ENCODE measurements at regions not wholly inside any gene's neighbourhood (a gene's known extent, or its start where the extent isn't known, plus 50 kb on each side); places are given as distances from the start of the nearest gene placed in this dataset.
A peak's percentile ranks its signal among the peaks of the same experiment; 100 is the strongest.

- DNase-seq = no peak
These were observed 787.6 kb downstream of the USP25 start for GRCh38 chr21:16517383-16517782.

DNA sequence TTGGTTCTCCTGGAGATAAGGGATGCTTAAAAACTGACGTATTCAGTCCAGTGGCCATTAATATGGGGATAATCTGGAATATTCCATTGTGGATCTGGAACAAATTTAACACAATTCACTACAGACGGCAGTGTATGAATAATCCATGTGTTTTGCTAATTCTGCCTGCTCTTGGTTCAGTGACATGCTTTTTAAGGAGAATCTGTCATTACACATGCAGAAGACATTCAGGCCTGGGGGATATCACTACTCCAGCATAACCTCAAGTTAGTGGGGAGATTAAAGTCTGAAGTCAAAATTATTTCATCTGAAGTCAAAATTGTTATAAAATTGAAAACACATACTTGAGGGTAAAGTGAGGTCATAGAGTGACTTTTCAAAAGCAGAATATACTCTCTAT, 789.3 kb downstream of the USP25 start:
- DNase-seq = no peak

DNA sequence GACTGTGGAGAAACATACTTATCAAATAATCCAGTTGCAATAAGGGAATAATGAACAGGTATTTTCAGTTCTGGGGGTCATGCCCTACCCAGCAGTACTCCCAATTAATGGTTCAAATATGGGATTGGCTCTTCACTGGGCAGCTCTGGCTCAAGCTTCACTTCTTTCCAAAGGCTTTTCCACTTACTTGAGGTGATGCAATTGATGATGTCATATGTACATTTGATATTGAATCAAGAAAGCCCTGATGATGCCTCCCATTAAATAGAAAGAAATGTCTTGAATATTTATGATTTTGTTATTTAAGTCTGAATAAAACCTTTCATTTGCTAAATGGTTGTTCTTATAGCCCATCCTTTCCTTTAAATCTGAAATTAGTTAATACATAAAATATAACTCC, 789.9 kb downstream of the USP25 start:
- no peak for DNase-seq

GRCh38 chr21:16522548-16522947, 792.8 kb downstream of the USP25 start:
- no peak for DNase-seq

GRCh38 chr21:16530656-16531055, 800.9 kb downstream of the USP25 start:
- DNase-seq = no peak

DNA sequence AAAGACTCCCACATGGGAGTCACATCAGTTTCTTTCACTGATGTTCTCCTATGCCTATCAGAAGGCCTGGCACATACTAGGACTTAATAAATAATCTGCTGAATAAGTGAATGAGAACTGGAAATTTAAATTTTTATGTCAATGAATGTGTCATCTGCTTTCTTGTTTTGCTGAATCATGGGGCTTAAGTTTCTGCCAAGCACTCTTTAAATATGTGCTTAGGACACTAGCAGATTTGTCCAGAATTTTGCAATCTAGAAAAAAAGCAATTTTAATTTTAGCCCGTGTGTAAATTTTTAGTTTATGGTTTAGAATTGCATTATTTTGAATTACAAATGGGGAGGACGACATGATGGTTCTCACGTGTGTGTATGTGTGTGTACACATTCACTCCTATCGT, 803.1 kb downstream of the USP25 start:
- no peak for DNase-seq

GRCh38 chr21:16533692-16534407, 804.1 kb downstream of the USP25 start:
- no peak for DNase-seq

DNA sequence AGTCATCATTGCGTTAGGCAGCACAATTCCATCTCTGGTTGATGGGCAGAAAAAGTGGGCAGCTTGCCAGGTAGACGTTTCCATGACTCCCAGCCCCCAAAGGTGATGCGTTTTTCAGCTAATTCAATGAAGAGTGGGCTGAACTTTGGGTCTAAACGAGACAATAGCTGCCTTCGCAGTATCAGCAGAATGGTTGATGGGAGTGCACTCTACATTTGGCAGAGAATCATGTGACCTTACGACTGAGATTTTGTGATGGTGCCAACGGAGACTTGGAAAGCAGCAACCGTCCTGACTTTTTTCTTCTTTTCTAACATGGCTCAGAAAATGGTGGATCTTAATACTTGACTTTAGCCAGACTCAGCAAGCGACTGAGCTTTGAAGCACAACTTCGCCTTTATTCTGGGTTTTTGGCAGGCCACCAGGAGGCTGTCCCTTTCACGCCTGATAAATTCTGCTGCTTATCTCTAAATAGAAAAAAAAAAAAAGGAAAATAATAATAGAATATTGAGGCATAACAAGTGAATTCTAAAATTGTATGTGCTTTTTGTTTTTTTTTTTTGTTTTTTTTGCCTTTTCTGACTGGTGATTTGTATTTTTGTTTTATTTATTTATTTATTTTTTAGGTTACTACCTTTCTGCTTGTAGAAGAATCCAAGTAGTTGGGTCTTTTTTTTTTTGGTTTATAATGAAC, 804.8 kb downstream of the USP25 start:
- DNase-seq = peak; percentile 92

DNA sequence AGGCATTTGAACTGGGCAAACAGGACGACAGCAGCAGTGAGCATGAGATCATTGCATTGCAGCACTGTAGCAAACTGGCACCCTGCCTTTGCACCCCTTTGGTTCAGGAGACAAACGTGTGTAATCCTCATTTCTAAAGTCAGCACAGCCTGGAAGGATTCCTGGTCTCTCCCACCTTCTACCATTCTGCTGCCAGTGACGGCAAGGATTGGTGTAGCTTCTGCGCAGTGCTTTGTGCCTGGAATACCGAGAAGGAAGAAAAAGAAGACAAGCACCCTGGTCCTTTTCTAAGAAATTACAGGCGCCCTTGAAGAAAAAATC, 805.3 kb downstream of the USP25 start:
- DNase-seq = peak; percentile 56

DNA sequence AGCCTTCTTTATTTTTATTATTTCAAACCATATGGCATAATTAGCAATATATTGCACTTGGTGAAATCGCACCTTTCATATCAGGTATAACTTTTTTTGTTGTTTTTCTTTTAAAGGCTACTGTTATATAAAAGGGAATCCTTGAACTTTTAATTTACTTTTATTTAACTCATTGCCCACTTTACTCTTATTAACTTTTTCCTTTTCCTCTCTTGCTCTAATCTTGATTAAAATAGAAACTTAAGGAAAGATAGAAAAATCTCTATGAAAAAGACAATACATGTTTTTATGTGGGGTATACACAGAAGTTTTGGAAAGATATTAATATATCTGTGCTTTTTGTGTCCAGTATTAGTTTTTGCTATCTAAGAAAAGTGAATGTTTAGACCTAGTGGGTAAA, 805.8 kb downstream of the USP25 start:
- DNase-seq = no peak

- no peak for DNase-seq
These were observed 806.4 kb downstream of the USP25 start for GRCh38 chr21:16536140-16536539.

GRCh38 chr21:16536643-16537434, 807.1 kb downstream of the USP25 start:
- DNase-seq = peak; percentile 60

- no peak for DNase-seq
These were observed 807.7 kb downstream of the USP25 start for GRCh38 chr21:16537501-16537900.

DNA sequence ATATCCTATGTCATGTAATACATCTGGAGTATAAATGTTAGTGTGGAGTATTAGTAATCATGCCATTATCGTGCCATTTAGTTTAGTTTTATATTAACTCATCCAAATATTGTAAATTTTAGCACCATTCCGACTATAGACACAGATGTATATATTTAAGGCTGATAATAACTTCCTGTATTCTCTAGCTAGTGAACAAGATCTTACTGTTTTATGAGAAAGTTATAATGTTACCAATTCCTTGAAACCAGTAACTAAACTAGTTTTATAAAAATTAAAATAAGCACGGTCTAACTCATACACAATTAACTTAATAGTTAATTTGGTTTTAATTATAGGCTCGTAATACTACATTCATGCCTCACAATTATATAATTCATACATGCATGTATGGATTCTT, 808.6 kb downstream of the USP25 start:
- DNase-seq = no peak

- no peak for DNase-seq
These were observed 809.2 kb downstream of the USP25 start for GRCh38 chr21:16538936-16539440.

DNA sequence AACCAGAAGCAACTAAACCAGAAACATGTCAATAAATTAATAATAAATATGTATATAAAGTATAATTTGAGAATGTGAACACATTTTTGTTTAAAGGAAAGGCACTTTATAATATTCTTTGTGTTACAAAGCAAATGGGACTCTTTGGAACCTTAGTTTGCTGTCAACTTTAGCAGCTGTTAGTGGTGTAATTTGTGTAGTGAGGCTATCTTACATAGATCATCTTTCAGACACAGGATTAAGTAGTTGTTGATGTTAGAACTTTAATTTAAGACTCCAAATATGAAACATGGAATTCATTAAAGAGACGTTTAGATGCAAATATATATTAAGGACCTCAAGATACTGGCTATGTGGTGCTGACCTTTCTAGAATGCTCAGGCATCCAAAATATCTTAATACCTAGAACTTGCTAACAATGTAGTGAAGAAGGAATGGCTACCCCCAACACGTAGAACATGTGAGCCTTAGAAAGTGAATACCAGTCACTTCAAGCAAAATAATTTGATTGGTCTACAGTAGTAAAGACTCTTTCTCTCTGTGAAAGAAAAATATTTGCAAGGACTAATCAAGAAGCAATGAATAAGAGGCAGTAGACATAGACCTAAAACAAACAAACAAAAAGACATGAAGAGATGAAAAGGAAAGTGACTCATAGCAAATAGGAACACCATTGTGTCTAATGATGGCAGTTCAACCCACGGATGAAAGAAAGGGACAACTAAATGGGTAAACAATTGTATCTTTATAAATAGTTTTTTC, 811.4 kb downstream of the USP25 start:
- no peak for DNase-seq

- no peak for DNase-seq
These were observed 820.3 kb downstream of the USP25 start for GRCh38 chr21:16550118-16550517.

GRCh38 chr21:16550917-16551741, 821.3 kb downstream of the USP25 start:
- DNase-seq = no peak

GRCh38 chr21:16552880-16553279, 823.1 kb downstream of the USP25 start:
- DNase-seq = no peak

DNA sequence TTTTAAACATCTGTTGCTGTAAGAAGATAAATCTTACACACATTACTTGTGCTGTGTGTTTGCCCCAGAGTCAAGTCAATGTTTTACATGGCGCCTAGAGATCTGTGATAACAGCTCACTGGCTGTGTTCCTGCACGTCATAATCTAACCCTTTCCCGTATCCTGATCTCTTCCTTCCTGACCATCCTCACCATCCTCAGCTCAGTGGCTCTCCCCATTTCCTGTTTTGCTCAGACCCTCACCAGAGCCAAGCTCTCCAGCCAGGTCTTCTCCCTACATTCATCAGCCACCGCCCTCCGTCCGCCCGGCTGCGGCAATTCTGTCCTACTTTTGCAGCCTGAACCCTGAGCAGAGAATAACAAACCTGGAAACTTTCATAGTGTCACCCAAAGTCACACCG, 824.7 kb downstream of the USP25 start:
- DNase-seq = no peak

DNA sequence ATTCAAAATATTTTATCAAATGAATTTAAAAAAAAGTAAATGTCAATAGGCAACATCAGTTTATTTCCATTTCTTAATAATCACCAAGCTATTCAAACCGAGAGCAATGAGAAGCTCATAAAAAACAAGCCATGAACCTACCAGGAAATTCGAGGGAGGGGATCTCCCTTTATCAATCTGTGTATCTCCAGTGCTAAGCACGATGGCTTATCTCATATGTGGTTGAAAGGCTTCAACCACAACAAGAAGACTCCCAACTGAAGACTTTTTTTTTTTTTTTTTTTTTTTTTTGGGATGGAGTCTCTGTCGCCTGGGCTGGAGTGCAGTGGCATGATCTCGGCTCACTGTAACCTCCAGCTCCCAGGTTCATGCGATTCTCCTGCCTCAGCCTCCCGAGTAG, 833.3 kb downstream of the USP25 start:
- no peak for DNase-seq

DNA sequence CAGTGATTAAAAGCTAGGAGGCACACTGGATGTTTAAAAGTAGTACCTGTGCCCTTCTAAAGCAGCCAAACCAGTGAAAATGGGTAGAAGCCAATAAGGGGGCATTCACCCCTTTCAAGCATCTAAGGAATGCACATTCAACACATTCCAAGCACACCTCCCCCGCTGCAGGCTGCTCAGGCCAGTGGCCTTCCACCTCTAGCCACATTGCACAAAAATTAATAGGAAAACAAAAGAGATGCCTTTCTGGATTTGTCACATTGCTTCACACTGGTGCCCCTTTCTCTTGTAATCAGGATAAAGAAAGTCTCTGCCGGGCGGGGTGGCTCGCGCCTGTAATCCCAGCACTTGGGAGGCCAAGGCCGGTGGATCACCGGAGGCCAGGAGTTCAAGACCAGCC, 834.0 kb downstream of the USP25 start:
- no peak for DNase-seq

All from NCI-H1105 treated with DMSO at 0.1 percent for 48 hours (cell line).